NK-92 treated with Interleukin-12 subunit alpha and Interleukin-12 subunit beta, amount 100 ng/mL, for 24 hours (cell line): ENCODE measurements at regions not wholly inside any gene's neighbourhood (a gene's known extent, or its start where the extent isn't known, plus 50 kb on each side); places are given as distances from the start of the nearest gene placed in this dataset.
"Not testable (repeated sequence)": the region's sequence is repeated elsewhere in the genome, so short reads cannot be mapped to it uniquely, and the experiment has no call there.

Source experiments
- DNase-seq: peaks from one replicate; lab custom pipeline; 2025; lab: John Stamatoyannopoulos, UW

DNA sequence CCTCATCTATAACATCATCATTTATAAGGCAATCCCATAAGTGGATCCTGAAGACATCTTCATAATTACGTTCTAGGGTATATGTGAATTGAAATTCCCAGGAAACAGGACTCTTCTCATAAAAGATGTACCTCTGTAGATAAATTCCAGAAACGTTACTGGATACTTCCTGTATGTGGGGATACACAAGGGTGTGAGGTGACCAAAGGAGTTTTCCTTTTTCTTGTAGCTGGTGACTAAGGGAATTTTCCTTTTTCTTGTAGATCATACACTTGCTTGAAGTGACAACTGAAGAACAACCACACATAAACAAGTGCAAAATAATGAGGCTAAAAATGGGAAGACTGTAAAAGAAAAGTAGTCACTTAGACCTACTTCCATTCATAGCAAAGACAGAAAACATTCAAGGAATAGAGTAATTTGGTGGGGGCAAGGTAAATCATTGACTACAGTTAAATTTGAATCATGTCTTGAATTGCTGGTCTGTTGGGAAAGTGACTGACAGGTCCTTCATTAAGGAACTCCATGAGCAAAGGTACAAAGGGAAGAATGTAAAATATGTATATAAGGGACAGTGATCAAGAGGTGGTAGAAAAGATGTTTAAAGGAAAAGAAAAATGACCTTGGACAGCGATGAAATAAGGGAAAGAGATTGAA lies 53.2 kb upstream of the UBE2E3 start:
- DNase-seq = no peak

DNA sequence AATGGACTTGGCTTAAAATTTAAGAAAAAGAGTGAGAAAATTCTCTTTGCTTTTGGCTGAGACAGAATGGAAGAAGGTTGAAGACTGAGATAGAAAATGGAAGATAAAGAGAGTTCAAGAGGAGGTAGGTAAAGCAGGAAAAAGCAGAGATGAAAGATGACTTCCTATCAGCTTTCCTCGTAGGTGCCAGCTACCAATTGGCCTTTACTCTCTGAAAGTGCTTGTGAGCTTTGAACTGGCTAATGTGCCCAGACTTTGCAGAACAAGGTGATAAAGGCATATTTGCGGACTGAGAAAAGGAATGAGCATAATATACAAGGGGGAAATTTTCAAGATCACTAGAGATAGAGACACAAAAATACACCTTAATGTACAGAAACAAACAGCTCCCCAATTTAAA lies 54.7 kb upstream of the UBE2E3 start:
- no peak for DNase-seq

DNA sequence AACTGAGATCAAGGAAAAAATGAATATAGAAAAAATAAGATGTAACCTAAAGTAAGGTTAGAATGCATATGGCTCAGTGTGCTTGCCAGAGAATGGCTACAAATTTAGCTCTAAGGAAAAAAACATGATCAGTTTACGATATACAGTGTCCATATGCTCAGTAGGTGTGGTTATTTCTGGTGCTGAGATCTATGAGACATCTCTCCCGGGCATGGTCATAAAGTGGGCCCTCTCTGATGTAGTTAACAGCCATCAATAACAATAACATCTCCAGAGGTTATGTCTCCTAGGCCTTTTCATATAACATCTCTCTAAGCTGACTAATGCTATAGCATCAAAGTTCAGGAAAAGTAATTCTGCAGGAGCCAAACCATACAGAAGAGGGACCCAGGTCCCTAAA lies 56.3 kb upstream of the UBE2E3 start:
- DNase-seq = no peak

DNA sequence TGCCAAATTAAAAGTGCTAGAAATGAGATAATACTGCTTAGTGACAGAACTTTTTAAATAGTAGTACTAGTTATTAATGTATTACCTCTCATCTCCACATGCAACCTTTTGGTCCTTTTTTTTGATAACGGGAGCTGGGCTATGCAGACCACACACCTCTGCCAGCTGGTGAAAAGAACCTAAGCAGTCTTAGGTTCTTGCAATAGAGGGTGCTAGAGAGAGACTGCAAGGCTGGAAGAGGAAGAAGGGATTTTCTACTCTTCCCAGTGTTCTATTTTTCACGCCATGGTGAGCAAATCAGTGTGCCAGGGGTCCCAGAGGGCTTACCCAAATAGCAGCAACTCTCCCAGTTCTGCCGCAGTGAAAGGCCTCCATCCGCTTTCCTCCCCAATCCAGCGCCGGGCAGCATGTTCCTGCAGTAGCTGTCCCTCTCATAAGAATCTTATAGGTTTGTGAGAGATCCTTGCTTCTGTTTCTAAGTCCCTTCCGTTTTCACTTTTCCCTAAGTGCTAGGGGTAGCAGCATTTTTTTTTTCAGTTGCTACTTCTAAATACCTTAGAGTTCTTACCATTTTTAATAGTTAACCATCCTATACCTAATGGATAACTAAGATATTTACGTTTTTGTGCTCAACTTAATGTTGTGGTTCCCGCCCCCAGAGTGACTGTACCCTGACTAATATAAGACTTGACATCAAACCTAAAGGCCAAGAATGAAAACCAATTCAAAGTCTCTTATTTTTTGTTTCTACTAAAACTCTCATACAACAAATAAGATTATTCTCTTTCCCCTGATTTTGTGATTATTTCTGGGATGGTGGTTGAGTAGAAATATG lies 69.4 kb upstream of the UBE2E3 start:
- no peak for DNase-seq

DNA sequence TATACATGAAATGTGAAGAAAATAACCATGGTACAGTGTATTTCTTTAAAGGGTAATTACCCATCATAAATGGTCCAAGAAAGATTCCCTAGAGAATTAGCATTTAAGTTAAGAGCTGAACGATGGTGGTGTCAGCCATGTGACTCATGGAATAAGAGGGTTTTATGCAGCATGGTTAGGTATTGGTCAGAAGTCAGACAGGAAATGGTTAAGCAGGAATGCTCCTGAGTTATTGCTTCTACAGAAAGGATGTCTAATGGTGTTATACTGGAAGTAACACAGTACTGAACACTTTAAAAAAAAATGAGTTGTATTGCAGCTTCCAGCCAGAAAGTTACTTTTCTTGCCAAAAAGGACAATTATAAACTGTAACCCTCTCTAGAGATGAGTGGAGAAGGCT lies 72.7 kb upstream of the UBE2E3 start:
- DNase-seq = no peak

DNA sequence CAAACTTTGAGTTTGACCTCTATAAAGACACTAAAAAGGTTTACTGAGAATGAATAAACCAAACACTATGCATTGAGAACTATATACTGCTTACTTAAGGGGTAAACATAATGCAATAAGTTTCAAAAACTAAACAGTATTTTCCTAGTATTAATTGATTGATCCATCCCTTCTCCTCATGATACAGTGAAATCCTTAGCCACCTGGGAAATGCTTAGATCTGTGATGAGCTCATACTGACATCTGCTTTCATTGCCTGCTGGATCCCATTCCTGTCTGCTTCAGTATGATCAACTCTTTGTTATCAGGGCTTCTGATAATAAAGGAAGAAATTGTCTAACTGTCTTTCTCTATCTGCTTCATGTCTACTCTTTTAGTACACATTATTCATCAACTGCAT lies 74.9 kb upstream of the UBE2E3 start:
- no peak for DNase-seq

DNA sequence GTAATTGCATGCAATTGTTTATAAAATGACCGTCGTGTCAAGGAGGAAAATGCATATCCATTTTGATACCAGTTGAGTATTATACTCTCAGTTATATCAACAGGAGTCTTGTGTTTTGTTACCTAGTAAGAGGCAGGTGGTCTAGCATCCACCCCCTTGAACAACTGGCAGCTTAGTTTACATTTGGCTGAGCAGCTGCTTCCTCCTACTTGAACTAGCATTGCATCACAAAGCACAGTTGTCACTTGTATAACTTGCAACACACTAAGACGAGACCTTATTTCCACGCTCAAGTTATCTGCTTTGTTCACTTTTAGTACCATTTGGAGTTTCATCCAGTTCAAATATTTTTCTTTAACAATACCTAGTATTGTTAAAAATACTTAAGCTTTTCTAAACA lies 75.4 kb upstream of the UBE2E3 start:
- no peak for DNase-seq

DNA sequence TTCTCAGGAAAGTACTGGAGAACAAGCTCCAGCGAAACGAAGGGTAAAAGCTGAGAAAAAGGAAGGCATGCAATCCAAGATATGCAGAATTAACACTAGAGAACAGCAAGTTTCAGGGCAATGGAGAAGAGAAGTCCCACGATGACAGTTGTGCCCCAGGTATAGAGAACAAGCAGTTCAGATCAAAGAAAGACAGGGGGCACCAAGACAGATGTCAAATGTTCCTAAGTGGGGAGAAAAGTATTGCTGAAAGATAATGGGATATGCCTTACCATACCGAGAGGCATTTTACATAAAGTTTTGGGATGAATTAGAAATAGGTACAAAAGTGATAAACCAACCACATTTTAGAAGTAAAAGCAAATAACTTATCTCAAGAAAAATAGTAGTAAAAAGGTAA lies 79.1 kb upstream of the UBE2E3 start:
- DNase-seq = no peak

DNA sequence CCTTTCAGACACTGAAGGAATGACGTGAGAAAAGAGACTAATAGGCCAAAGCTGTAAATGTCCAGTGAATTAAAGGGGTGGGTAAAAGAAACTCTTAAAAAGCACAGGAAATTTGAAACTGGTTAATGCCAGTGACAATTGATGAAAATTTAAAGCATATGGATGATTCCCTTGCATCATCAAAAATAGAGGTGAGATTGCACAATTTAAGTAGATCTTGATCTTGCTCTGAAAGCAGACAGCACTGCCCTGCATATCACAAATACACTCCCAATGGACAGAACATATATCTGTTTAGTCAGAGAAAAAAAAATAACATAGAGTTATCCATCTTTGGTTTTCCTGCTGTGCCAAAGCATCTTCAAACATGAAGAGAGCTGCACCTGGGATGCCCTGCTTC lies 86.7 kb upstream of the UBE2E3 start:
- DNase-seq = no peak

DNA sequence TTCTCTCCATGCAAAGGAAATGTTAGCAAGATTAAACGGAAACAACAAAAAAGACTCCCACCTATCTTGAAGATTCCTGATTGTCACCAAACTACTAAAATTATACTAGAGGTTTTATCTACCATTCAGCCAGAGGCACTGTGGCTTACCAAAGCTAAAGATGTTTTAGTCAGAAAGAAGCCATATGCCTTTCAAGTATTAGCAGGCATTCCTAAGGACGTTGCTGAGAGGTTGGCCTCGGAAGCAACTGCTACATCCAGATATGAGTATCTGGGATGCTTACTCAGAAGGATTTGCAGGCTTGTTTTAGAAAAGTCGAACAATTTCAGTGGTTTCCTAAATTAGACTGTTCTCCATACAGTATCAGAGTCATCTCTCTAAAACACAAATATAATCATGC lies 88.3 kb upstream of the UBE2E3 start:
- no peak for DNase-seq

DNA sequence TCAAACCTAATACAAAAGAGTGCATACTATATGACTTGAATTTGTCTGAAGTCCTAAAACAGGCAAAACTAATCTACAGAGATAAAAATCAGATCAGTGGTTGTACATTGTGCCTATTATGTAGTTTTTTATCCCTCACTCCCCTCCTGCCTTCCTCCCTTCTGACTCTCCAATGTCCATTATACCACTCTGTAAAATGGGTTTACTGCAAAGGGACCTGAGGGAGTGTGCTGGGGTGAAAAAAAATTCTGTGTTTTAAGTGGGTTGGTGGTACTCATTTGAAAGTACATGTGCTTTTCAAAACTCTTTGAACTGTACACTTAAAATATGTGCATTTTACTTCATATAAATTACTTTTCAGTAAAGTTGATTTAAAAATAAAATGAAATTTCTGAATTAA lies 89.0 kb upstream of the UBE2E3 start:
- DNase-seq = no peak

DNA sequence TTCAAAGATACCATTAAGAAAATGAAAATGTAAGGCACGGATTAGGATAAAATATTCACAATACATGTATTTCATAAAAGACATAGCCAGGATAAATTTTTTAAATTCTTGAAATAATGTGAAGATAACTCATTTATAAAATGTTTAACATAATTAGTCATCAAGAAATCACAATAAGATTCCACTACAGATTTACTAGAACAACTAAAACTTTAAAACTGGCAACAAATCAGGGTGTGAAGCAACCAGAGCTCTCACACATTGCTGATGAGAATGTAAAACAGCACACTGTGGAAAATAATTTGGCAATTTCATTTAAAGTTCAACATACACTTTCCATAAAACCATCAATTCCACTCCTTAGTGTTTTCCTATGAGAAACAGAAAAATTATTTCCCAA lies 89.6 kb upstream of the UBE2E3 start:
- DNase-seq = no peak

DNA sequence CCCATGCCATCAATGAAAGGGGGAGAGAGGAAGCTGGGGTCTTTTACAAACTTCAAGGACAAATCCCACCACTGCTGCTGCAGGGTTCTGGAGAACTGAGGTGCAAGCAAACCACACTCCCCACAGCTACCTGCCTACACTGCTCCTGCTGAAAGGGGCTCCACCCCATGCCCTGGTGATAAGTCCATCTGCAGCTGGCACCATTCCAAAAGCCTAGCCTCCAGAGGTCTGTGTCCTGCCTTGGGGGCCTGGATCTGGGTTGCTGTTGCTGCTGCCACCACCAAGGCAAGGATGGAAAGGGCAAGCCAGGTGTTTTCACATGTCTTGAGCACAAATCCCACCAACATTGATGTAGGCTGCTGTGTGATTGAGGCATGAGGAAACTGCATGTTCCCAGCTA lies 97.4 kb upstream of the UBE2E3 start:
- no peak for DNase-seq

DNA sequence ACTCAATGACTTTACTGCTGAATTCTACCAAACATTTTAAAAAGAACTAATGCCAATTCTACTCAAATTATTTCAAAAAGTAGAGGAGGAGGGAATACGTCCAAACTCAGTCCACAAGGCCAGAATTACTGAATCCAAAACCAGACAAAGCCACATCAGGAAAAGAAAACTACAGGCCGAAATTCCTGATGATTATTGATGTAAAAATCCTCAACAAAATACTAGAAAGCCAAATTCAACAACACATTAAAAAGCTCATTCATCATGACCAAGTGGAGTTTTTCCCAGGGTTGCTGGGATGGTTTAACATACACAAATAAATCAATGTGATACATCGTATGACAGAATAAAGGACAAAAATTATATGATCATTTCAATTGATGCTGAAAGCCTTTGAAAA lies 103.9 kb upstream of the UBE2E3 start:
- no peak for DNase-seq

DNA sequence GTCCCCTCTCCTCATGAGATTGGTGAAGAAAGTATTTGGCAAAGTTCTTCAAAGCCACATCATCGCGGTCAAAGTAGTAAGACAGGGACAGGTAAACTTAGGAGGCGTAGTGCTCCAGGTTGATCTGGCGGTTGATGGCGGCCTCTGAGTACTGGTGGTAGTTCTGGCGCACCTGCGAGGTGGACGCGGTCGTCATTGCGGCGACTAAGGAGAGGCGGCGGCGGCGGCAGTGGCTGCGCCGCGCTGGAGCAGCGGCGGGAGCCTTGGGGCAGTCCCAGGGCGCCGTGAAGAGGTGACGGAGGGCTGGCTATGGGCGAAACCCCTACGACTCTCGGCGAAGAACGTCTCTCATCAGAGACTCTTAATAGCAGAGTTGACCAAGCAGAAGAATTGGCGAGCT lies 107.2 kb upstream of the UBE2E3 start:
- no peak for DNase-seq

DNA sequence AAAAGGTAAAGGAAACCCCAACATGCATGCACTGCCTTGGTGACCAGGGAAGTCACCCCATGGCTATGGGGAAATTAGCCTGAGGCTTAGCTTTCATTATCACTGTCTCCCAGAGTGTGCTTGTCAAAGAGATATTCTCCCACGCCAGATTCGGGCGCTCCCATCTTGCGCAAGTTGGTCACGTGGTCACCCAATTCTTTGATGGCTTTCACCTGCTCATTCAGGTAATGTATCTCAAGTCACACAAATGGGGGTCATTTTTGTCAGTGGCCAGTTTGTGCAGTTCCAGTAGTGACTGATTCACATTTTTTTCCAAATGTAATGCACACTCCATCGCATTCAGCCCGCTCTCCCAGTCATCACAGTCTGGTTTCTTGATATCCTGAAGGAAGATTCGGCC lies 107.6 kb upstream of the UBE2E3 start:
- DNase-seq = not testable (repeated sequence)

DNA sequence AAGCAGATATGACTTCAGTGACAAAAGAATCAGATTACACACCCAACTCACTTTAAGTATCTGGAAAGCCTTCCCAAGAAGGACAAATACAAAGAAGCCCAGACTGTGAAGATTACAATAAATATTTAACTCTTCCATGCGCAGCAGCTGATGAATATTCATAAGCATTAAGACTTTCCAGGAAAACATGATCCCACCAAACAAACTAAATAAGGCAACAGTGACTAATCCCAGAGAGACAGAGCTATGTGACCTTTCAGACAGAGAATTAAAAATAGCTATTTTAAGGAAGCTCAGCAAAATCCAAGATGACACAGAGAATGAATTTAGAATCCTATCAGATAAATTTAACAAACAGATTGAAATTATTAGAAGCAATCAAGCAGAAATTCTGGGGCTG lies 108.2 kb upstream of the UBE2E3 start:
- no peak for DNase-seq

DNA sequence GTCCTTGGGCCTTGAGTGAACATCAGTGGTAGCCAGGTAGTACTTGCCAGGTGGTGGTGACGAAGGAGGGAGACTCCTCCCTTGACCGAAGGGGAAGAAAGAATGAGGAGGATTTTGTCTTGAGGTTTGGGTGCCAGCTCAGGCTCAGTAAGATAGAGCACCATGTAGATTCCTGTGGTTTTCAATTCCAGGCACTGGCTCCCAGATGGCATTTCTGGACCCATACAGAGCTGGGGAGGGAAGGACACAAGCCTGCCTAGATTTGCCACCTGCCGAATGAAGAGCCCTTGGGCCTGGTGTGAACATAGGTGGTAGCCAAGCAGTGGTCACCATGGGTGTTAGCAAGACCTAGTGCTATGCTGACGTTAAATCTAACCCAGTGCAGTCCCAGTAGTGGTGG lies 108.8 kb upstream of the UBE2E3 start:
- no peak for DNase-seq

DNA sequence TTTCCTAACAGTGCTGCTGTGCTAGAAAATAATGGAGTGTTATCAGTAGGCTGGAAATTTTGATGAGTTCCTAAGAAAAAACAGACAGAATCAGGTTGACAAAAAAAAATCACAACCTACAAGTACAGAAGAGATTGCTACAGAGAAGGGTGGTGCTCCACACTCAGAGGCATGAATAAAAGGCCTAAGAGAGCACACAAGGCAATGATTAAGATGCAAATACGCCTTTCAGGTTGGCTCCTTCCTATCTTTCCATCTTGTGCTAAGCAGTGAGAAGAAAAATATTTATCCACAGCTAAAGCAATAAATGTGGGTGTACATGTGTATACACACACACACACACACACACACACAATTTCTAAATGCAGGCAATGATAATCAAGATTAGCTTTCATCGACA lies 130.6 kb upstream of the UBE2E3 start:
- no peak for DNase-seq

DNA sequence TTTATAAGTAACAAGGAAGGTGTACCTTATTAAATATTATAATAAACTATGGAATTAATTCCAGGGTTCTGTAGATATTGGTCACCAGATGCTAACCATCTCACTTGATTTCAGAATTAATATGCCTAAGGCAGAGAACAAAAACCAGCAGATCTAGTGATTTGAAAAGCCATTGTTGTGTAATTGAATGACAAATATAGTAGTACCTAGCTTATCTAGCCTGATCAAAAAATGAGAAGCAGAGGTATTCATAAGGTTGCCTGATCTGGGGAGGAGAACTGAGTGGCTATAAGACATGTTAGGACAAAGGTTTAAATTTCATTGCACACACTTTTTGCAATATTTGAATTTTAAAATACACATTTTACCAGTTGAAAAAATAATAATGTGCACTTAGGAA lies 132.0 kb upstream of the UBE2E3 start:
- DNase-seq = no peak

DNA sequence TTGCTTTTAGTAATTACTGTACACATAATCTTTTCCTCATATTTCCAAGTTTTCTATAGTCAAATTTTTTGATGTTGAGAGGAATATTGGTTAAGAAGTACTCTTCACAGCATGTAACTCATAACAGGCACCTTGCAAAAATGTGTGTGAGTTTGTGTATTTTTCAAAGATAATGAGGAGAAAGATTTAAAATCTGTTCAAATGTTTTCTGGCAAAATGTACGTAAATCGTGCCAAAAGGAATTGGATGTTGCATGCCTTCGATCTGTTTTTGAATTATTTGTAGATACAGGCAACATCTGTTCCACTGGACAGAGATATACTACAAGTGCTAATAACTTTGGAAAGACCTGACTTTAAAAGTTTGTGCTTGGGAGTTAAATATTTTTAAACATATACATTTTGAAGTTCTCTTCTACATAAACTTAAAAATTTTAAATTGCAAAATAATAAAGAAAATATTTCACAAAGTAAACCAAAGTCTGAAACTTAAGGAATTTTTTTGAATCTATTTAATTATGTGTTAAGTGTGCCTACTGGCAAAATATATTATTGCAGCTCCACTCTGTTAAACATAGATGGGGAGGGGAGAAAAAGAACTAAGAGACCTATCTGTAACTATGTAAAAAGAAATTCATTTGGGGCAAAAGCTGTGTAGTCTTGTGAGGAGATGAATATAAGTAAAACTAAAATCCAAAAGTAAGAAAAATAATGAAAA lies 133.5 kb upstream of the UBE2E3 start:
- DNase-seq = no peak

DNA sequence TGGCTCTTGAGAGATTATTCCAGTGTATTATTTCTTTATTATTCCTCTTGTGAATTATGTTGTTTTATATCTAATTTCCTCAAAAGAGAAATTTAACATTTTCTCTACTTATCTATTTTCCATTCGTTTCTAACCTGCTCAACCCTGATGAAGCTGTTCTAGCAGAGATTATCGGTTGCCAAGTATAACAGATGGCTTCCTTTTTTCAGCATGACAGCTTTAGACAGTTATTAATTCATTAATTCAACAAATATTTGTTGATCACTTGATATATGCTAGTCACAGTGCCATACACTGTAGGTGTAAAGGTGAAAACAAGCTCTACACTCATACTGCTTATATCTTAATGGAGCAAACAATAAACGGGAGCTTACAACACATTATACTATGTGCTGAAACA lies 137.9 kb upstream of the UBE2E3 start:
- DNase-seq = no peak

DNA sequence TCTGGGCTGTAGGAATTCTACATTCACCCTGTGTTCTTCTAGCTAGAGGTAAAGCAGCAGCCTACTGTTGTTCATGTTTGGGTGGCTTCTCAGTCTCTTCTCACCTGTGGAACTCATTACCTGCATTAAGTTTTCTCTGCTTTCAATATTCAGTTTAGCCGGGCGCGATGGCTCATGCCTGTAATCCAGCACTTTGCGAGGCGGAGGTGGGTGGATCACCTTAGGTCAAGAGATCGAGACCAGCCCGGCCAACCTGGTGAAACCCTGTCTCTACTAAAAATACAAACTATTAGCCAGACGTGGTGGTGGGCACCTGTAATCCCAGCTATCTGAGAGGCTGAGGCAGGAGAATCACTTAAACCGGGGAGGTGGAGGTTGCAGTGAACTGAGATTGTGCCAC lies 139.8 kb upstream of the UBE2E3 start:
- no peak for DNase-seq
